Endodermal cell (in vitro differentiated cells): ENCODE measurements at regions not wholly inside any gene's neighbourhood (a gene's known extent, or its start where the extent isn't known, plus 50 kb on each side); places are given as distances from the start of the nearest gene placed in this dataset.

Experiments used
- DNase-seq: peaks from one replicate; pipeline ENCODE4 v3.0.0-alpha.2; 2017
- H3K27ac ChIP-seq: 2 replicates; pipeline ENCODE4 v1.5.1; 2013; ENCODE audit warnings: mild to moderate bottlenecking, low read depth, low read length, moderate library complexity
- H3K27me3 ChIP-seq: 2 replicates; pipeline ENCODE4 v1.6.1; 2013; ENCODE audit warnings: mild to moderate bottlenecking, low read length, moderate library complexity; ENCODE audit not compliant: insufficient read depth, control insufficient read depth, poor library complexity, severe bottlenecking
- H3K36me3 ChIP-seq: 2 replicates; pipeline ENCODE4 v1.7.0; 2013; ENCODE audit warnings: mild to moderate bottlenecking, low read length, moderate library complexity; ENCODE audit not compliant: control insufficient read depth, insufficient read depth
- H3K4me1 ChIP-seq: one replicate; pipeline ENCODE4 v1.7.0; 2013; ENCODE audit warnings: low read length; ENCODE audit not compliant: control insufficient read depth, insufficient read depth
- H3K4me3 ChIP-seq: 2 replicates; pipeline ENCODE4 v1.5.1; 2013; ENCODE audit warnings: mild to moderate bottlenecking, low read length, moderate library complexity
- H3K9ac ChIP-seq: 2 replicates; pipeline ENCODE4 v1.6.1; 2013; ENCODE audit warnings: mild to moderate bottlenecking, low read length, moderate library complexity; ENCODE audit not compliant: poor library complexity, severe bottlenecking; ENCODE audit errors: extremely low read depth
- H3K9me3 ChIP-seq: 2 replicates; pipeline ENCODE4 v1.6.1; 2013; ENCODE audit warnings: mild to moderate bottlenecking, low read length, moderate library complexity; ENCODE audit not compliant: control insufficient read depth
- H3K27ac Mint-ChIP-seq: 2 replicates; pipeline ENCODE4 v1.8.0; 2020; ENCODE audit warnings: mixed read lengths
- H3K27me3 Mint-ChIP-seq: 2 replicates; pipeline ENCODE4 v1.8.0; 2021; ENCODE audit warnings: mild to moderate bottlenecking, mixed read lengths; ENCODE audit not compliant: insufficient read depth
- H3K36me3 Mint-ChIP-seq: 2 replicates; pipeline ENCODE4 v1.8.0; 2020; ENCODE audit warnings: low read depth, mixed read lengths
- H3K4me1 Mint-ChIP-seq: 2 replicates; pipeline ENCODE4 v1.8.0; 2020; ENCODE audit warnings: mixed read lengths
- H3K4me3 Mint-ChIP-seq: 2 replicates; pipeline ENCODE4 v1.8.0; 2020; ENCODE audit warnings: mild to moderate bottlenecking, moderate library complexity, mixed read lengths
- H3K9me3 Mint-ChIP-seq: 2 replicates; pipeline ENCODE4 v1.8.0; 2020; ENCODE audit warnings: mild to moderate bottlenecking, mixed read lengths
- CTCF ChIP-seq: fragments of 200-600 bp; sonication (generic); conservative IDR thresholded peaks from 2 replicates; pipeline ENCODE4 v1.5.0; 2021; ENCODE audit warnings: antibody characterized with exemption, mild to moderate bottlenecking
- WGBS, 2 experiments: methylation state at CpG; one replicate each; pipeline versions ENCODE4 v1.1.5 to v1.1.7; 2013; ENCODE audit warnings: missing lambda C conversion rate in 2 of 2, mixed read lengths in 1 of 2; ENCODE audit not compliant: insufficient coverage in 1 of 2, insufficient read length in 1 of 2; 5-methylcytosine and 5-hydroxymethylcytosine counted together

- H3K9me3 ChIP-seq: no peaks in the 10 kb centered on the region
- WGBS, 2 experiments: 83 to 93% methylated on average over 3 of the region's 3 CpGs
- H3K27ac Mint-ChIP-seq: no peak overlapping the region
- no peak overlapping the region for H3K4me3 ChIP-seq
- no peaks in the 10 kb centered on the region for H3K9me3 Mint-ChIP-seq
- H3K27me3 Mint-ChIP-seq: no peaks in the 10 kb centered on the region
- no peaks in the 10 kb centered on the region for H3K27me3 ChIP-seq
- H3K27ac ChIP-seq: no peak overlapping the region
- DNase-seq: no peak
- H3K36me3 Mint-ChIP-seq: no peaks in the 10 kb centered on the region
- no peak for TF ChIP-seq CTCF
- H3K36me3 ChIP-seq: no peaks in the 10 kb centered on the region
- H3K9ac ChIP-seq: no peak overlapping the region
- H3K4me1 Mint-ChIP-seq: peaks cover 17% of the 10 kb centered on the region
- peaks cover 12% of the 10 kb centered on the region for H3K4me1 ChIP-seq
- no peak overlapping the region for H3K4me3 Mint-ChIP-seq
Measured at GRCh38 chr21:14678973-14679574, 133.0 kb upstream of the SAMSN1 start.

GRCh38 chr21:14677639-14678179, 131.6 kb upstream of the SAMSN1 start:
- no peaks in the 10 kb centered on the region for H3K9me3 Mint-ChIP-seq
- 89 to 90% methylated on average over 5 to 9 of the region's 9 CpGs for WGBS, 2 experiments
- H3K27ac Mint-ChIP-seq: no peak overlapping the region
- no peak overlapping the region for H3K9ac ChIP-seq
- no peaks in the 10 kb centered on the region for H3K27me3 Mint-ChIP-seq
- H3K4me3 Mint-ChIP-seq: no peak overlapping the region
- no peak for DNase-seq
- peaks cover 20% of the 10 kb centered on the region for H3K4me1 Mint-ChIP-seq
- H3K36me3 ChIP-seq: no peaks in the 10 kb centered on the region
- TF ChIP-seq CTCF: no peak
- H3K27ac ChIP-seq: no peak overlapping the region
- no peak overlapping the region for H3K4me3 ChIP-seq
- H3K9me3 ChIP-seq: no peaks in the 10 kb centered on the region
- H3K36me3 Mint-ChIP-seq: no peaks in the 10 kb centered on the region
- H3K4me1 ChIP-seq: peaks cover 19% of the 10 kb centered on the region
- H3K27me3 ChIP-seq: no peaks in the 10 kb centered on the region

- Histone ChIP-seq H3K4me1 (peaks cover 19% of the 10 kb centered on the region), H3K9ac (no peak overlapping the region), H3K27me3 (no peaks in the 10 kb centered on the region), H3K36me3 (no peaks in the 10 kb centered on the region), H3K27ac (no peak overlapping the region), H3K4me3 (no peak overlapping the region), H3K9me3 (no peaks in the 10 kb centered on the region)
- H3K27ac Mint-ChIP-seq: no peak overlapping the region
- no peaks in the 10 kb centered on the region for H3K36me3 Mint-ChIP-seq
- H3K9me3 Mint-ChIP-seq: no peaks in the 10 kb centered on the region
- H3K27me3 Mint-ChIP-seq: no peaks in the 10 kb centered on the region
- peaks cover 20% of the 10 kb centered on the region for H3K4me1 Mint-ChIP-seq
- no peak for DNase-seq
- TF ChIP-seq CTCF: no peak
- H3K4me3 Mint-ChIP-seq: no peak overlapping the region
Measured at GRCh38 chr21:14677013-14677412, 130.9 kb upstream of the SAMSN1 start.
